A549 (cell line): ENCODE measurements at regions not wholly inside any gene's neighbourhood (a gene's known extent, or its start where the extent isn't known, plus 50 kb on each side); places are given as distances from the start of the nearest gene placed in this dataset.

Source experiments
- ATAC-seq, 2 experiments: fragments of 200-7000 bp in 1 of 2; fragments of >200 bp in 1 of 2; cut with Nextera tagmentation in 1 of 2; cut with Tn5 transposase in 1 of 2; 3 replicates each; pipeline versions ENCODE4 v1.8.0 to v1.9.1; 2018 to 2020; ENCODE audit warnings: mild to moderate bottlenecking in 1 of 2, moderate library complexity in 1 of 2
- CTCF ChIA-PET: fragments of 300-600 bp; sonication (Branson Sonifier 250); formaldehyde crosslinking; extraction: SDS; loops from one replicate; lab custom pipeline; 2021; ENCODE audit warnings: antibody characterized with exemption, inconsistent platforms; lab: Yijun Ruan, JAX
- POLR2A ChIA-PET: fragments of 350-600 bp; formaldehyde crosslinking; extraction: SDS; loops from one replicate; lab custom pipeline; 2021; ENCODE audit warnings: antibody characterized with exemption, inconsistent platforms; lab: Yijun Ruan, JAX
- DNase-seq, 2 experiments: peaks; one replicate each; pipeline versions ENCODE4 v3.0.0 to v3.0.0-alpha.2; 2011 to 2016; ENCODE audit warnings: low read depth in 1 of 2, low spot score in 1 of 2
- FAIRE-seq: peaks from 2 replicates; lab custom pipeline; 2011; peaks lifted over from hg19 to GRCh38; lab: Jason Lieb, UNC
- H3K27ac ChIP-seq, 2 experiments: fragments of >200 bp; sonication (Bioruptor Twin); formaldehyde crosslinking; 3 replicates each; pipeline ENCODE4 v1.5.1; 2016 to 2017
- H3K4me1 ChIP-seq: fragments of >200 bp; sonication (Bioruptor Twin); formaldehyde crosslinking; 3 replicates; pipeline ENCODE4 v1.6.1; 2016
- H3K4me2 ChIP-seq: fragments of >200 bp; sonication (Bioruptor Twin); formaldehyde crosslinking; 3 replicates; pipeline ENCODE4 v1.6.1; 2016
- H3K4me3 ChIP-seq: fragments of >200 bp; sonication (Bioruptor Twin); formaldehyde crosslinking; 3 replicates; pipeline ENCODE4 v1.5.1; 2016
- H3K9me3 ChIP-seq: fragments of >200 bp; sonication (Bioruptor Twin); formaldehyde crosslinking; 3 replicates; pipeline ENCODE4 v1.6.1; 2016
- ATOH8 ChIP-seq: fragments of 250-450 bp; sonication (Bioruptor Pico); IDR thresholded peaks from 2 replicates; pipeline ENCODE4 v1.5.0; 2020; ENCODE audit warnings: low read depth, mild to moderate bottlenecking, moderate library complexity
- BHLHE40 ChIP-seq: IDR thresholded peaks from 2 replicates; pipeline ENCODE4 v1.6.1; 2012; ENCODE audit warnings: low read depth, low read length, inconsistent platforms
- CBX2 ChIP-seq: fragments of 200-600 bp; sonication (generic); IDR thresholded peaks from 2 replicates; pipeline ENCODE4 v1.6.1; 2016; ENCODE audit warnings: low read depth, mild to moderate bottlenecking, borderline replicate concordance
- E2F6 ChIP-seq: IDR thresholded peaks from 2 replicates; pipeline ENCODE4 v1.6.1; 2012; ENCODE audit warnings: low read depth, borderline replicate concordance
- EHF ChIP-seq: fragments of 250-450 bp; sonication (Bioruptor Pico); IDR thresholded peaks from 2 replicates; pipeline ENCODE4 v1.5.0; 2020; ENCODE audit warnings: mild to moderate bottlenecking
- EP300 ChIP-seq, 2 experiments: fragments of >200 bp; sonication (Bioruptor Twin); formaldehyde crosslinking; IDR thresholded peaks; 2 replicates in 1 of 2; 3 replicates in 1 of 2; pipeline ENCODE4 v1.6.1; 2016 to 2017
- ESRRA ChIP-seq: fragments of 150-350 bp; IDR thresholded peaks from 2 replicates; pipeline ENCODE4 v1.6.1; 2014; ENCODE audit warnings: mild to moderate bottlenecking, low read length, borderline replicate concordance
- FOSL2 ChIP-seq, 2 experiments: fragments of 450-650 bp in 1 of 2; fragments of >200 bp in 1 of 2; sonication (Bioruptor Twin) in 1 of 2; formaldehyde crosslinking; IDR thresholded peaks; 2 replicates each; pipeline versions ENCODE4 v1.5.0 to v1.6.1; 2016 to 2020; ENCODE audit warnings: mild to moderate bottlenecking in 1 of 2, moderate library complexity in 1 of 2
- HDAC2 ChIP-seq: fragments of 200-600 bp; sonication (generic); IDR thresholded peaks from 2 replicates; pipeline ENCODE4 v1.6.1; 2016
- JUN ChIP-seq, 2 experiments: fragments of >200 bp; sonication (Bioruptor Twin); formaldehyde crosslinking; IDR thresholded peaks; 2 replicates in 1 of 2; 3 replicates in 1 of 2; pipeline ENCODE4 v1.6.1; 2016 to 2017
- JUNB ChIP-seq: fragments of >200 bp; sonication (Bioruptor Twin); formaldehyde crosslinking; IDR thresholded peaks from 2 replicates; pipeline ENCODE4 v1.6.1; 2016
- MAZ ChIP-seq: fragments of 150-350 bp; IDR thresholded peaks from 2 replicates; pipeline ENCODE4 v1.6.1; 2014; ENCODE audit warnings: antibody characterized with exemption, low read depth, low read length, borderline replicate concordance
- PBX3 ChIP-seq: IDR thresholded peaks from 2 replicates; pipeline ENCODE4 v1.6.1; 2012
- PHF8 ChIP-seq: fragments of 200-600 bp; sonication (generic); IDR thresholded peaks from 2 replicates; pipeline ENCODE4 v1.6.1; 2016; ENCODE audit warnings: low read depth, mild to moderate bottlenecking, antibody characterized with exemption, moderate library complexity, borderline replicate concordance
- POLR2AphosphoS2 ChIP-seq: conservative IDR thresholded peaks from 2 replicates; pipeline ENCODE4 v1.6.1; 2012; ENCODE audit warnings: low read length, improper control_type of control experiment, inconsistent platforms
- RCOR1 ChIP-seq: fragments of 150-350 bp; IDR thresholded peaks from 2 replicates; pipeline ENCODE4 v1.6.1; 2014; ENCODE audit warnings: antibody characterized with exemption, low read length, low read depth
- REST ChIP-seq: fragments of 200-600 bp; sonication (generic); IDR thresholded peaks from 2 replicates; pipeline ENCODE4 v1.6.1; 2016; ENCODE audit warnings: antibody characterized with exemption, mild to moderate bottlenecking, moderate library complexity
- RFX5 ChIP-seq: fragments of 450-650 bp; IDR thresholded peaks from 2 replicates; pipeline ENCODE4 v1.7.1; 2014; ENCODE audit warnings: antibody characterized with exemption, mild to moderate bottlenecking, moderate library complexity
- RNF2 ChIP-seq: fragments of 200-600 bp; sonication (generic); IDR thresholded peaks from 2 replicates; pipeline ENCODE4 v1.6.1; 2016; ENCODE audit warnings: low read depth, mild to moderate bottlenecking, antibody characterized with exemption, moderate library complexity, borderline replicate concordance
- TFCP2L1 ChIP-seq: fragments of 250-450 bp; sonication (Bioruptor Pico); IDR thresholded peaks from 2 replicates; pipeline ENCODE4 v1.5.0; 2021; ENCODE audit warnings: mild to moderate bottlenecking
- TP53 ChIP-seq: fragments of 250-450 bp; sonication (Bioruptor Pico); IDR thresholded peaks from 2 replicates; pipeline ENCODE4 v1.5.0; 2021; ENCODE audit warnings: mild to moderate bottlenecking, moderate library complexity
- ZC3H11A ChIP-seq: fragments of 450-650 bp; IDR thresholded peaks from 2 replicates; pipeline ENCODE4 v1.6.1; 2014; ENCODE audit warnings: antibody characterized with exemption, mild to moderate bottlenecking
- ZSCAN20 ChIP-seq: fragments of 250-450 bp; sonication (Bioruptor Pico); IDR thresholded peaks from 2 replicates; pipeline ENCODE4 v1.8.0; 2022; ENCODE audit warnings: mild to moderate bottlenecking, moderate library complexity
- WGBS: methylation state at CpG from one replicate; pipeline ENCODE4 v1.1.6; 2017; ENCODE audit errors: missing lambda C conversion rate; 5-methylcytosine and 5-hydroxymethylcytosine counted together
- TF ChIP-seq, protein P1 (sequence below): fragments of >200 bp; sonication (Bioruptor Twin); formaldehyde crosslinking; IDR thresholded peaks from 3 replicates; pipeline ENCODE4 v1.6.1; 2016

- no peak for FAIRE-seq
- CTCF ChIA-PET, result no interaction called here
- no peak overlapping the region for H3K4me2 ChIP-seq
Measured at GRCh38 chrX:65920620-65921019, 119.3 kb downstream of the VSIG4 start.

GRCh38 chrX:65910899-65911298, 129.0 kb downstream of the VSIG4 start:
- Histone ChIP-seq H3K4me1 (no peaks in the 10 kb centered on the region), H3K4me3 (no peak overlapping the region), H3K9me3 (no peaks in the 10 kb centered on the region), H3K4me2 (no peak overlapping the region), H3K27ac (no peak overlapping the region)
- DNase-seq, result no peak
- TF ChIP-seq EP300 (IDR thresholded peaks at IDR 0.05) (no peak), POLR2AphosphoS2 (no peak), ATOH8 (CRISPR knock-in tag) (no peak), ESRRA (no peak), JUNB (no peak), RNF2 (no peak), EHF (CRISPR knock-in tag) (no peak), TFCP2L1 (CRISPR knock-in tag) (no peak), E2F6 (no peak)
- 19% methylated on average over 3 of the region's 3 CpGs for WGBS
- no peak for FAIRE-seq
- CTCF ChIA-PET, result no interaction called here
- POLR2A ChIA-PET, result no interaction called here
- ATAC-seq, result no peak

More at GRCh38 chrX:65920620-65921019, 119.3 kb downstream of the VSIG4 start:
- Histone ChIP-seq H3K4me1 (no peaks in the 10 kb centered on the region), H3K9me3 (no peaks in the 10 kb centered on the region), H3K4me3 (no peak overlapping the region), H3K27ac (no peak overlapping the region)
- POLR2A ChIA-PET, result no interaction called here
- ATAC-seq (no peak), DNase-seq (no peak)
- TF ChIP-seq EHF (CRISPR knock-in tag) (no peak), ZC3H11A (no peak), RFX5 (no peak), MAZ (no peak), TP53 (CRISPR knock-in tag) (no peak), JUNB (no peak), RNF2 (no peak), ZSCAN20 (CRISPR knock-in tag) (no peak), BHLHE40 (no peak), EP300 (IDR thresholded peaks at IDR 0.05) (no peak), CBX2 (no peak), PHF8 (no peak), REST (no peak), PBX3 (no peak), FOSL2 (IDR thresholded peaks at IDR 0.05) (no peak), FOSL2 (CRISPR knock-in tag; IDR thresholded peaks at IDR 0.05) (no peak), RCOR1 (no peak), ATOH8 (CRISPR knock-in tag) (no peak), JUN (IDR thresholded peaks at IDR 0.05) (no peak), HDAC2 (no peak)
- TF ChIP-seq, protein P1, sequence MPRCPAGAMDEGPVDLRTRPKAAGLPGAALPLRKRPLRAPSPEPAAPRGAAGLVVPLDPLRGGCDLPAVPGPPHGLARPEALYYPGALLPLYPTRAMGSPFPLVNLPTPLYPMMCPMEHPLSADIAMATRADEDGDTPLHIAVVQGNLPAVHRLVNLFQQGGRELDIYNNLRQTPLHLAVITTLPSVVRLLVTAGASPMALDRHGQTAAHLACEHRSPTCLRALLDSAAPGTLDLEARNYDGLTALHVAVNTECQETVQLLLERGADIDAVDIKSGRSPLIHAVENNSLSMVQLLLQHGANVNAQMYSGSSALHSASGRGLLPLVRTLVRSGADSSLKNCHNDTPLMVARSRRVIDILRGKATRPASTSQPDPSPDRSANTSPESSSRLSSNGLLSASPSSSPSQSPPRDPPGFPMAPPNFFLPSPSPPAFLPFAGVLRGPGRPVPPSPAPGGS, result no peak
- WGBS, result no CpG with 5 or more reads among the region's 1 CpG
